ENCODE measurements at regions not wholly inside any gene's neighbourhood (a gene's known extent, or its start where the extent isn't known, plus 50 kb on each side); places are given as distances from the start of the nearest gene placed in this dataset.

GRCh38 chr6:164229716-164230115 is 815.2 kb downstream of the QKI start:
- Histone ChIP-seq H3K4me2 (ENCODE audit: low read length) (no peak overlapping the region), H3K4me1 (ENCODE audit: low read length) (no peaks in the 10 kb centered on the region), H3K27me3 (ENCODE audit: low read depth, low read length) (no peaks in the 10 kb centered on the region), H3K9me3 (ENCODE audit: insufficient read depth, low read length) (no peaks in the 10 kb centered on the region), H4K20me1 (ENCODE audit: insufficient read depth, low read length) (no peaks in the 10 kb centered on the region), H3K36me3 (replicated peaks; ENCODE audit: low read depth, low read length) (no peaks in the 10 kb centered on the region), H3K79me2 (ENCODE audit: low read length) (no peaks in the 10 kb centered on the region), H3K9ac (ENCODE audit: low read length) (no peak overlapping the region), H3K27ac (ENCODE audit: low read length) (no peak overlapping the region), H3K4me3 (ENCODE audit: low read length) (no peak overlapping the region), H2AFZ (ENCODE audit: low read depth, low read length) (no peak overlapping the region)
- TF ChIP-seq CTCF (IDR thresholded peaks at IDR 0.05; ENCODE audit: low read depth, low read length) (no peak), EZH2phosphoT487 (IDR thresholded peaks at IDR 0.05; ENCODE audit: low read depth) (no peak)

DNA sequence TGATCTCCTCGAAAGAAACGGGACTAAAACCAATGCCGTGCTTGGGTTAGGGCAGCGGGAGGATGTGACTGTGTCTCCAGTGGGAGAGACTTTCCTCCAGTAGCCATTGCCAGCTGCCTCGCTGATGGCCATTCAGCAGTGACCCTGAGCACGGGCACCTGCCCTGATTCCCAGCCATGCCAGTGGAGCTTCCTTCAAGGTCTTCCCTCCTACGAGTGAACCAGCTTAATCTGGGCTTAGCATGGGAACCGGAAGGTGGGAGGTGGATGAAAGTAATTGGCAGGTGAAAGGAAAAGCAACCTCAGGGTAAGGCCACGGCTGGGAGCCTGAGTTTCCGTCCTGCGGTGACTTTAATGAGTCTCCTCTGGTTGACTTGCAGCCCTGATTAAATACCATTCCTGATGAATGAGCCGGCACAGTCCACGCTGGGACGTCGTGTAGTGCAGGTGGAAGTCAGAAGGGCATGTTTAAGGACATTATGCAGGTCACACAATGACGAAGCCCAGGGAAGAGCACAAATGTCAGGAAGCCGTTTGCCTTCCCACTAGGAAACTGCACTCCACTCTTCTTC is 813.5 kb downstream of the QKI start:
- H3K9ac ChIP-seq (ENCODE audit: low read length), result no peak overlapping the region
- no peaks in the 10 kb centered on the region for H3K4me1 ChIP-seq (ENCODE audit: low read length)
- no peaks in the 10 kb centered on the region for H3K27me3 ChIP-seq (ENCODE audit: low read depth, low read length)
- H3K9me3 ChIP-seq (ENCODE audit: insufficient read depth, low read length), result no peaks in the 10 kb centered on the region
- H3K4me2 ChIP-seq (ENCODE audit: low read length), result no peak overlapping the region
- H3K27ac ChIP-seq (ENCODE audit: low read length), result no peak overlapping the region
- TF ChIP-seq EZH2phosphoT487 (IDR thresholded peaks at IDR 0.05; ENCODE audit: low read depth) (no peak), CTCF (IDR thresholded peaks at IDR 0.05; ENCODE audit: low read depth, low read length) (no peak)
- H3K79me2 ChIP-seq (ENCODE audit: low read length), result no peaks in the 10 kb centered on the region
- H3K36me3 ChIP-seq (replicated peaks; ENCODE audit: low read depth, low read length), result no peaks in the 10 kb centered on the region
- no peak overlapping the region for H3K4me3 ChIP-seq (ENCODE audit: low read length)
- H4K20me1 ChIP-seq (ENCODE audit: insufficient read depth, low read length), result no peaks in the 10 kb centered on the region
- no peak overlapping the region for H2AFZ ChIP-seq (ENCODE audit: low read depth, low read length)

DNA sequence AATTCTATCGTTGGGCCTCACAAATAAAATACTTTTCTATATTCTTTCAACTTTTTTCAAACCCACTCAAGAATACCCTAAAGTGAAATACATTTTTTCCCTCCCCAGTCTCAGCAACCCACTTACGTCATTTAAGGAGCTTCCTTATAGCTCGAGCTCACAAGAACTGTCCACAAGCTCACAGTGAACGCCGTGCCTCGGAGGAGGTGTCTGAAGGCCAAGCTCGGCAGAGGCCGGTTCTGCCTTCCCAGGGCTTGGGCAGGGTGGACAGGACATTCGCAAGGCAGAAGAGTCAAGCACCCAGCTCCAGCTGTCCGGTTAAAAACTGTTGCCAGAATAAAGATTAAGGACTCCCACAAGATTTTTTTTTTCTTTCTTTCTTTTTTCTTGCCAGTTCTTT is 802.3 kb downstream of the QKI start:
- Histone ChIP-seq H3K79me2 (ENCODE audit: low read length) (no peaks in the 10 kb centered on the region), H3K36me3 (replicated peaks; ENCODE audit: low read depth, low read length) (no peaks in the 10 kb centered on the region), H3K4me3 (ENCODE audit: low read length) (no peak overlapping the region), H3K27me3 (ENCODE audit: low read depth, low read length) (no peaks in the 10 kb centered on the region), H3K4me1 (ENCODE audit: low read length) (no peaks in the 10 kb centered on the region), H3K9ac (ENCODE audit: low read length) (no peak overlapping the region), H3K9me3 (ENCODE audit: insufficient read depth, low read length) (no peaks in the 10 kb centered on the region), H3K27ac (ENCODE audit: low read length) (no peak overlapping the region), H4K20me1 (ENCODE audit: insufficient read depth, low read length) (no peaks in the 10 kb centered on the region), H2AFZ (ENCODE audit: low read depth, low read length) (no peak overlapping the region), H3K4me2 (ENCODE audit: low read length) (no peak overlapping the region)
- TF ChIP-seq EZH2phosphoT487 (IDR thresholded peaks at IDR 0.05; ENCODE audit: low read depth) (no peak), CTCF (IDR thresholded peaks at IDR 0.05; ENCODE audit: low read depth, low read length) (no peak)

DNA sequence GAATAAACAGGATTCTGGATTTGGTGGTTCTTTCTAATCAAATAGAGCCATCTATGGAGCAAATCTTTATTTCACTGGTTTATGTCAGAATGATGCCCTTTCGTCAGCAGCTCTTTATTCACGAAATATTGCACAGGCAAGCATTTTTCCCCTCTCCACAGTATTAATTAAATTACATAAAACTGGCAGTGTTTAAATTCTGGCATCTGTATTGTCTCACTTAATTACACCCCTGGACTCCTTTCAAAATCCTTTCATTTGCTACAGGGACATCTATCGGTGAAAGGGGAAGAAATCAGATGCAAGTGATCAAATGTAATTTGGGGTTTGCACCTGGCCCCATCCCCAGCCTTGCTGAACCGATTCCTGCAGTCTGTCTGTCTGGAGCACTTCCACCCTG is 801.9 kb downstream of the QKI start:
- no peaks in the 10 kb centered on the region for H3K4me1 ChIP-seq (ENCODE audit: low read length)
- no peak overlapping the region for H3K9ac ChIP-seq (ENCODE audit: low read length)
- no peak for TF ChIP-seq EZH2phosphoT487 (IDR thresholded peaks at IDR 0.05; ENCODE audit: low read depth)
- no peak for TF ChIP-seq CTCF (IDR thresholded peaks at IDR 0.05; ENCODE audit: low read depth, low read length)
- no peaks in the 10 kb centered on the region for H3K27me3 ChIP-seq (ENCODE audit: low read depth, low read length)
- no peak overlapping the region for H3K4me2 ChIP-seq (ENCODE audit: low read length)
- H4K20me1 ChIP-seq (ENCODE audit: insufficient read depth, low read length), result no peaks in the 10 kb centered on the region
- no peaks in the 10 kb centered on the region for H3K79me2 ChIP-seq (ENCODE audit: low read length)
- no peaks in the 10 kb centered on the region for H3K36me3 ChIP-seq (replicated peaks; ENCODE audit: low read depth, low read length)
- no peak overlapping the region for H2AFZ ChIP-seq (ENCODE audit: low read depth, low read length)
- no peak overlapping the region for H3K27ac ChIP-seq (ENCODE audit: low read length)
- H3K9me3 ChIP-seq (ENCODE audit: insufficient read depth, low read length), result no peaks in the 10 kb centered on the region
- H3K4me3 ChIP-seq (ENCODE audit: low read length), result no peak overlapping the region
